ENCODE measurements at regions not wholly inside any gene's neighbourhood (a gene's known extent, or its start where the extent isn't known, plus 50 kb on each side); places are given as distances from the start of the nearest gene placed in this dataset.

DNA sequence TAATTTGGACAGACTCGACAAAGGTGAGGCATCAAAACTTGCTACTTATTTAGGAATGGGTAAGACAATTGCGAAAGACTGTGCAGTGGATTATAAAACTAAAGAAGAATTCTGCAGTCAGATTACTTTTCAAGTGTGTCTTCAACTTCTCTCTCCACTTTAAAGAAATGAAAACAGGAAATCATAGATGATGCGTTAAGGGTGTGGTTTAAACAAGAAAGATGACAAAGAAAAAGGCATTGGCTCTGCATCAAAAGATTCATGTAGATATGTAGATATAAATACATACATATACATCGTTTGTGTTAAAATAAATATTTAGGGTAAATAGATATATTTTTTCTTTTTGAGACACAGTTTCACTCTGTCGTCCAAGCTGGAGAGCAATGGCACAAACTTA is 74.6 kb upstream of the PARP11 start:
- DNase-seq: no peak

- DNase-seq: no peak
Measured at GRCh38 chr12:3945671-3946070, 72.5 kb upstream of the PARP11 start.

DNA sequence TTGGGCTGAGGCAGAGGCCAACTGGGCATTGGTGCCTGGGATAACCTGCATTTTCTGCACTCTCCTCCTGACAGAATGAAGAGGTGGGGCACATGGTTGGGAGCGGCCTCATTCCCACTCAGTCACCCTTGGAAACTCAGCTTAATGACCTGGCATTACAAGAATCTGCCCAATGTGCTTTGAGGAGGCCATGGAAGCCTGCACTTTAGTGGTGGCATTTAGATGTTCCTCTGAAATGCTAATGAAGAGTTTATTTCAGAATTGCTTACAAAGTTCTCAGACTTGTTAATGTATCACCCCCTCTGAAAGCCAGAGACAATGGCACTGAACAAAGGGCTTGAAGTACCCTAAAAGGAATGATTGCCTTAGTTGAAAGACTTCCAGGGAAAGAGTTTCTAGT is 71.4 kb upstream of the PARP11 start:
- DNase-seq: no peak

DNA sequence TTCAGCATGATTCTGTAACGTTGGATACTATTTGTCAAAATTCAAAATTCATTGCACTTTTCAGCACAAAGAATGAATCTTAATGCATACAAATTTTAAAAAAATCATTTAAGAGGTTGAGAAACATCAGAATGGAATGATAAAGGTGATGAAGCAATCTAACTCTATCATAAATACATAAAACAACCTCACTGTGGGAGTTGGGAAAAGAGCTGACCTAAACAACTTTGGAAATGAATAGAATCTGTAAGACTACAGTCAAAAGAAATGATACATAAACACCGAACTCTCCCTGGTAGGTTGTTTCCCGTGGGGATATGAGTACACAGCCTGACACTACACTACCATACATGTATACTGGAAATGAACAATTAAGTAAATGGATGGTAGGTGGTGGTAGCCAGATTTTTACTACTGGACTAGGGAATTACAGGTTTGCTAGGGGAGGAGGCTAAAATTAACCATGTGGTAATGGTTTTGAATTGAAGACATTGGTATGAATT is 64.9 kb upstream of the PARP11 start:
- no peak for DNase-seq

DNA sequence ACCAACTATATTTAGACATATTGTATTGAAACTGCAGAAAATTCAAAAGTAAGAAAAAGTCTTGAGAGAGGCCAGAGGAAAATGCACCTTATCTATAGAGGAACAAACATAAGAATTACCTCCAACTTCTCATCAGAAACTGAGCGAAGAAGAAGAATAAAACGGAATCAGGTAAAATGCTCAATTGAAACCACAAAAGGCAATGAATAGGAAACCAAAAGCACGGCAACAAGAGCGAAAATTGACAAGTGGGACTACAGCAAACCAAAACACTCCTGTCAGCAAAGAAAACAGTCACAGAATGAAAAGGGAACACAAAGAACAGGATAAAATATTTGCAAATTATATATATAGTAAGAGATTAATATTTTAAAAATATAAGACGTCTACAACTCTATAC is 61.9 kb upstream of the PARP11 start:
- no peak for DNase-seq

DNA sequence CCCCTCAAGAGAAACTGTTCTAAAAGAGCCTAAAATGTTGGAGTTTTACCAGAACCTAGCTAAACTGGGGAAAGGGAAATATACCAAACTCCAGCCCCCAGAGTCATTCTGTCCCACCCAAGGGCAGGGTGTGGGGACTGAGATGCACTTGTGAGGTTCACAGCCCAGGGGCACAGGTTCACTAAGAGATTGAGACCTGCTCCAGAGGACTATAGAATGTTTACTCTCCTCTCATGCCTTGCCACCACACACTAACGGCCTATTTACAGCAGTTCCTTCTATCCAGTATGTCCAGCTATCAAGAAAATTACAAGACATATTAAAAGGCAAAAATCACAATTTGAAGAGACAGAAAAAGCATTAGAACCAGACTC is 60.6 kb upstream of the PARP11 start:
- DNase-seq: no peak

- DNase-seq: no peak
Measured at GRCh38 chr12:3933074-3933818, 60.0 kb upstream of the PARP11 start.

GRCh38 chr12:3931776-3932175 is 58.6 kb upstream of the PARP11 start:
- DNase-seq: no peak

GRCh38 chr12:3931206-3931605 is 58.0 kb upstream of the PARP11 start:
- DNase-seq: peak; percentile 31

DNA sequence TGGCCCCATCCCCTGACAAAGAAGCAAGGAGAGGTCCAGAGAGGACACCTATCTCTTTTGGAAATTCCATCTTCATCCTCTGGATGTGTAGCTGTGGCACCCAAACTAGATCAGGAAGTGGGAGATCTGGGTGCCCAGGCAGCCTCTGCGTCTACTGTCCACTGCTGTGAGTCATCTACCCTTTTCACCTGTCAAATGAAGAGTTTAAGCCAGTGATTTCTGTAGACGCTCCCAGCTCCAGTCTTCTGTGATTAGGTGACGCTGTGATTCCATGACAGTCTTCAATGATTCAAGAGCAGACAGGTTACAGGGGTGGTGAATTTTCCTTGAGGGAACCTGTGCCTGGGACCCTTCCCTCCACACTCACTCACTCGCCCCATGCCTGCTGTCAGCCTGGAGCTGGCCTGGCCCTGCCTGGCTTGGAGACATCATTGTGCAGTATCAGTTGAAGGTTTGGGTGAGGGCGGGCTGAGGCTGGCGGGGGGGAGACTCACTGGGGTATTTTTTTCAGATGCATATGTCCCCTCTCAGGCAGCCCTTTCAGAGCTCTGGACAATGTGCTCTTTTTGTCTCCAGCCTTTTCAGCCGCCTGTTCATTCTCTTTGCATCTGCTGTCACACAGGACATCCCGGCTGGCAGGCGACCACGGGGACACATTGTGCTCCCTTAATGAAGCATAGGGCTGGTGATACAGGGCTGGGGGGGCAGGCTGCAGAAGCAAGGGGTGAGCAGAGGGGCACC is 56.8 kb upstream of the PARP11 start:
- DNase-seq: no peak

- no peak for DNase-seq
Measured at GRCh38 chr12:3928538-3929184, 55.5 kb upstream of the PARP11 start.

- DNase-seq: no peak
Measured at GRCh38 chr12:3925621-3926020, 52.4 kb upstream of the PARP11 start.

- no peak for DNase-seq
Measured at GRCh38 chr12:3924761-3925160, 51.6 kb upstream of the PARP11 start.

DNA sequence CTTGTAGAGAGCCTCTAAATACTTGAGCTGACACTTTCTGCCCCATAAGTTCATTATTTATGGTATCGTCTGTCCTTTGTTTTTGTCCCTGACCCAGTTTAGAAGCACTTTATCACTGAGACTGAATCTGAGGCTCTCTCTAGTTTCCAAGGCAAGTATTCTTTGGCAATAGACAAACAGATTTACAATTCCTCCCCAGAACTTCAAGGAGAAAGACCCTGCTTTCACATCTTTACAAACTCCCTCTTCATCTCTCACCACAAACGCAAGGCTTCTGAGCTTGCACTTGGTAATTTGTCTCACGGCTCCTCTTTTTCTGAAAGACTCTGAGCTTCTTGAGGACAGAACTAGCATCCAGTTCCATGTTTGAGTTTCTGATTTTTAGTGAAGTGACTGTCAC is 49.8 kb upstream of the PARP11 start:
- DNase-seq: no peak

Measured in activated effector memory CD4-positive, alpha-beta T cell treated with Interleukin-2 at 50 U/mL for 16 hours (primary cell).